Hepatocyte (in vitro differentiated cells): ENCODE measurements at regions not wholly inside any gene's neighbourhood (a gene's known extent, or its start where the extent isn't known, plus 50 kb on each side); places are given as distances from the start of the nearest gene placed in this dataset.

Experiments used
- CTCF ChIP-seq: fragments of 200-600 bp; sonication (generic); IDR thresholded peaks from 2 replicates; pipeline ENCODE4 v1.5.1; 2016; ENCODE audit warnings: antibody characterized with exemption, mild to moderate bottlenecking; ENCODE audit not compliant: poor library complexity
- EZH2 ChIP-seq: fragments of 200-600 bp; sonication (generic); IDR thresholded peaks from 2 replicates; pipeline ENCODE4 v1.6.1; 2016; ENCODE audit warnings: antibody characterized with exemption, mild to moderate bottlenecking, borderline replicate concordance

GRCh38 chr11:116262370-116262769 is 510.4 kb downstream of the BUD13 start:
- TF ChIP-seq EZH2, result no peak
- TF ChIP-seq CTCF, result no peak
